ENCODE measurements at regions not wholly inside any gene's neighbourhood (a gene's known extent, or its start where the extent isn't known, plus 50 kb on each side); places are given as distances from the start of the nearest gene placed in this dataset.

GRCh38 chr6:160911949-160912348 is 79.6 kb upstream of the MAP3K4 start:
- DNase-seq, result no peak

GRCh38 chr6:160912411-160912810 is 79.2 kb upstream of the MAP3K4 start:
- no peak for DNase-seq

DNA sequence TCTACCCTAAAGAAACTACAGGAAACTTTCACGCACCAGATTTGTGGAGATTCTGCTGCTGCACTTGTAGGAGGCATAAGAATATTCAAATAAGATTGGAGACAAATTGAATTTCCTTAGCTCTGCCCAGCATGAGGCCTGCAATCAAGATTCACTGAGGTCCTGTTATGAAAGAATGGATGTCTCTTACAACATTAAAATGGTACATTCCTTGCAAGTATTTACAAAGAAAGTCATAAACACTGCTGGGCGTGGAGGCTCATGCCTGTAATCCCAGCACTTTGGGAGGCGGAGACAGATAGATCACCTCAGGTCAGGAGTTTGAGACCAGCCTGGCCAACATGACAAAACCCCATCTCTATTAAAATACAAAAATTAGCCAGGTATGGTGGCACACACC is 74.0 kb upstream of the MAP3K4 start:
- DNase-seq, result no peak

GRCh38 chr6:160919723-160920440 is 71.7 kb upstream of the MAP3K4 start:
- DNase-seq, result peak; percentile 18

GRCh38 chr6:160921095-160921494 is 70.5 kb upstream of the MAP3K4 start:
- no peak for DNase-seq

- no peak for DNase-seq
These were observed 65.0 kb upstream of the MAP3K4 start for GRCh38 chr6:160926281-160927276.

GRCh38 chr6:160927416-160927815 is 64.2 kb upstream of the MAP3K4 start:
- no peak for DNase-seq

GRCh38 chr6:160929361-160929760 is 62.2 kb upstream of the MAP3K4 start:
- DNase-seq, result no peak

- DNase-seq, result no peak
These were observed 61.7 kb upstream of the MAP3K4 start for GRCh38 chr6:160929831-160930230.

DNA sequence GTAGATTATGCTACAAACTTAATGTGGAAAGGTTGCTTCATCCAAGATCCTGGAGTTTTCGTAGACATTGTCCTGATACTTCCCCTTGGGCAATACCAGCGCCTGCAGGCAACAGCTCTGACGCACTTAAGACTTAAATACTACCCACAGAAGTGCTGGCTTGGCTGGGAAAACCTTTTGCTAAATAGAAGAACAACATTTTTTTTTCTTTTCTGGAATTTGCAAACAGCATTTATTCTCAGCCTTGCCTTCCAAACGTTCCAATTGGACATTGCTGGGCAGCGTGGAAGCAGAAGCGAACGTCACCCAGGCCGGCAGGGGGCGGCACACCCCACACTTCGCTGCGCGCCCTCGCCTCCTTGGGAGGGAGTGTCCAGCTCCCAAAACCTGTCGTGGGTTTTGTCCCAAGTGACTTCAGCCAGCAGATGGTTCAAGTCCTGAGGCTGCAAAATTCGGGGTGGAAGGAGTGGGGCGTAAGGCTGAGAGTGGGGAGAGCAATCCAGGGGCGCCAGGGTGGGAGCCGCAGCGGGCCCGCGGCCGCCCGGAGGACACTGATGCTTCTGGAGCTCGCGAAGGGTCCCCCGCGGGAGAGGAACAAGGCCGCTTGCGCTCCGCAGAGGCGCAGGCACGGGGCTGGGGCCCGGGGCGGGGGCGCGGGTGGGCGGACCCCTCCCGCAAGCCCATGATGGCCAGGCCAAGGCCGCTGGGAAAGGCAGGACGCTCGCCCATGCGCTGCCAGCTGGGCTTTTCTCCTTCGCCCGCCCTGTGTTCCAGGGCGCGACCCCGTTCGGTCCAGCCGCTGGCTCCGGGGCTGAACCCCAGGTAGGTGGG is 60.8 kb upstream of the MAP3K4 start:
- peak; percentile 75 for DNase-seq

DNA sequence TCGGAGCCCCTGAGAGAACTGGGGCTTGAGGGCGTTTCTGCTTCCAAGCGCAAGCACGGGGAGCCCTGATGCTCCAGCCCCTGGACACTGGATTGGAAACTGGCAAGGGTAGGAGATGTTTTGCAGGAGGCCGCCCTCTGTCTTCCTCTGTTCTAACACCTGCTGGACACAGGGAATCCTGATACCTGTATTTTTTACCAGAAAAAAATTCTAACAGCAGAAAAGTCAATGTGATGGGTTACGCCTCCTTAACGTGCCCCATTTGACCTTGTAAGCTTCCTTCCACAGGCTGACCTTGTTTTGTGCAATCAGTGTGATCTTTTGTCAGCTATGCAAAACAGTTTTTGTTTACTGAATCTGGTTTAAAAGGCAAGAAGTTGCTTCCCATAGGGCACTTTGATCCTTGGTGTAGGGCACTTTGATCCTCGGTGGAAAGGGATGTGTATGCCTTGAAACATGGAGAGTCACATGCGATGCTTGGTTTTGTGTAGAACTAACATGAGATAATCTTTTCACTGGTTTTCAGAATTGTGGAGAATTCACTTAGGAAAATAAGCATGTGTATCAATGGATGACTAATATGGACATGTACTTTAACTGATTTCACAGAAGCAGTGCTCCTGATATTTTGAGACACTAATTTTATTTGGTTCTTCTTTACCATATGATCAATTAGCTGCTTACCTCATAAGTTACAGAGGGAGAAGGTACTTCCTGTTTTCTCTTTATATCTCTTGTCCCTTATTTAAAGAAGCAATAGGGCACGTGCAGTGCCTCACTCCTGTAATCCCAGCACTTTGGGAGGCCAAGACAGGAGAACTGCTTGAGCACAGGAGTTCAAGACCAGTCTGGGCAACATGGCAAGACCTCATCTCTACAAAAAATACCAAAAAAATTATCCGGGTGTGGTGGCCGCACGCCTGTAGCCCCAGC is 59.9 kb upstream of the MAP3K4 start:
- DNase-seq, result peak; percentile 5

DNA sequence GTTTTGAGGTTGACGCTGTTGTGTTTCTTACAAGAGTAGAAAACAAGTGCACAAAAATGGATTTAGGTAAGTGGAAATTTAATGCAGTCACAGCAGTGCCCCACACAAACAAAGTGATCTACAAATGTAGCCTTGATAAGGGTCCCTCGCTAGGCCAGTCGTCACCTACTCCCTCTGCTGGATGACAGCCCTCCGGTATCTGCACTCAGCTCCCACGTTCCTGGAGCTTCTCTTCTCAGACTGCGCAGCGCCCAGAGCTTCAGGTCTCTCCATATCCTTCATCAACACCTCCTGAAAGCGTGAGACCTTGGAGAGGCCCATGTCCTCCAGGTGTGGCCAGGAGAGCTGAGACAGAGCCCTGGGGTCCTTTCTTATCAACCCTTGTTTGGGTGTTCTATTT is 58.3 kb upstream of the MAP3K4 start:
- peak; percentile 20 for DNase-seq

- no peak for DNase-seq
These were observed 57.4 kb upstream of the MAP3K4 start for GRCh38 chr6:160934157-160934556.

GRCh38 chr6:160940197-160940596 is 51.4 kb upstream of the MAP3K4 start:
- no peak for DNase-seq
